Heart right ventricle (tissue), 16 donors: ENCODE measurements at regions not wholly inside any gene's neighbourhood (a gene's known extent, or its start where the extent isn't known, plus 50 kb on each side); places are given as distances from the start of the nearest gene placed in this dataset.

Experiments
- ATAC-seq, 8 donors: fragments of 200-7000 bp; cut with Tn5 transposase; one replicate each; pipeline ENCODE4 v1.9.1; 2020; ENCODE audit warnings: mild to moderate bottlenecking in 8 of 8, moderate library complexity in 8 of 8, moderate number of reproducible peaks in 1 of 8
- DNase-seq, 2 donors: peaks; one replicate each; pipeline ENCODE4 v3.0.0-alpha.2; 2020
- H3K27ac ChIP-seq, 10 donors: fragments of 200-600 bp; sonication (generic) in 2 of 10; one replicate each; pipeline versions ENCODE4 v1.5.0 to v1.8.0; 2020 to 2022; ENCODE audit warnings: mild to moderate bottlenecking in 3 of 10
- H3K27me3 ChIP-seq, 7 donors: fragments of 200-600 bp; one replicate each; pipeline ENCODE4 v1.8.0; 2021 to 2022; ENCODE audit warnings: mild to moderate bottlenecking in 2 of 7
- H3K36me3 ChIP-seq, 9 donors: fragments of 200-600 bp; sonication (generic) in 1 of 9; one replicate each; pipeline versions ENCODE4 v1.5.0 to v1.8.0; 2020 to 2022; ENCODE audit warnings: mild to moderate bottlenecking in 2 of 9
- H3K4me1 ChIP-seq, 9 donors: fragments of 200-600 bp; sonication (generic) in 1 of 9; one replicate each; pipeline versions ENCODE4 v1.5.0 to v1.8.0; 2020 to 2022; ENCODE audit warnings: mild to moderate bottlenecking in 4 of 9
- H3K4me3 ChIP-seq, 10 donors: fragments of 200-600 bp; sonication (generic) in 2 of 10; one replicate each; pipeline versions ENCODE4 v1.5.0 to v1.8.0; 2020 to 2022; ENCODE audit warnings: mild to moderate bottlenecking in 7 of 10, moderate library complexity in 2 of 10
- H3K9me3 ChIP-seq, 11 donors: fragments of 200-600 bp in 10 of 11; sonication (generic) in 2 of 11; one replicate each; pipeline versions ENCODE4 v1.5.0 to v1.8.0; 2013 to 2022; ENCODE audit warnings: mild to moderate bottlenecking in 2 of 11, control low read depth in 1 of 11, moderate library complexity in 1 of 11
- WGBS, 2 donors: extraction: QIAGEN DNeasy Blood & Tissue Kit; methylation state at CpG; one replicate each; pipeline ENCODE4 v1.1.7; 2013; ENCODE audit warnings: inconsistent platforms in 1 of 2; 5-methylcytosine and 5-hydroxymethylcytosine counted together
- intact Hi-C, 10 donors: fragments of 100-400 bp; cut with DNase I; formaldehyde crosslinking; loops; one replicate each; pipeline versions ENCODE4 v1.11.1 to v1.14.2; 2022
- TF ChIP-seq, protein P1 (sequence below), 9 donors: fragments of 200-600 bp; sonication (generic) in 2 of 9; IDR thresholded peaks; one replicate each; pipeline versions ENCODE4 v1.5.0 to v1.8.0; 2021 to 2022; ENCODE audit warnings: antibody characterized with exemption in 9 of 9, mild to moderate bottlenecking in 5 of 9, moderate library complexity in 1 of 9
- donor health status: Arrhythmogenic right ventricular cardiomyopathy.
- donor health status: ischemic (EF 13 %, LVEDD 7.1; RV severe dilation, severe dysfunction).
- donor health status: healthy with polysubstance abuse.
- donor health status: DM: no; HTN: yes; CAD: no.
- donor health status: DM: no; HTN: no; CAD: no.
- donor health status: ischemic (EF 25% LVEDD 6.9; RV normal size, moderate dysfunction).
- donor health status: ischemic (EF 25% LVEDD 5.7; RV mildly dilated, moderate dysfunction).
- donor health status: healthy.
- donor health status: DM: yes; HTN: yes; CAD: no.
- donor health status: Ischemic cardiomyopathy.
- donor health status: ischemic (EF 35%, LVEDD 5.7; RV mildly dilated, moderate dysfunction).
- donor health status: nonischemic (EF 11% LVEDD 7.7; RV severe dilation, severe dysfunction).
- donor health status: DM: yes; HTN: yes; CAD: no.
- donor health status: PGD.
- donor health status: ischemic (EF 29% LVEDD 5.4; RV normal size, mild dysfunction).
- donor health status: nonischemic (EF 23%, LVEDD 6.1; RV moderate dilation, normal function).

DNA sequence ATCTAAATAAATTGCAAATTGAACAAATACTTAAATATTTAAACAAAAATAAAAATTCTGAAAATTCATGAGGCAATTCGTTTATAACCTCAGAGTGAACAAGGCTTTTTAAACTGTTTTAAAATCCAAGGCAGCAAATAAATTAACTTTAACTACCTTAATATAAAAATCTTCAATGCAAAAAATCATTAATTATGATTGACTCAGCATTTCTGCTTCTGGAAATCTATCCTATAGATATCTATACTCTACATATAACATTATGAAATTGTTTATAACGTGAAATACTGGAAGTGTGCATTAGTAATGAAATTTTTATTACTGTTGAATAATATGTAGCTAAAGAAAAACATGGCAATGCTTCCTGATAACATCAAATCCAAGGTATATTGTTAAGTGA lies 92.4 kb downstream of the ADAMTS1 start:
- TF ChIP-seq, protein P1, sequence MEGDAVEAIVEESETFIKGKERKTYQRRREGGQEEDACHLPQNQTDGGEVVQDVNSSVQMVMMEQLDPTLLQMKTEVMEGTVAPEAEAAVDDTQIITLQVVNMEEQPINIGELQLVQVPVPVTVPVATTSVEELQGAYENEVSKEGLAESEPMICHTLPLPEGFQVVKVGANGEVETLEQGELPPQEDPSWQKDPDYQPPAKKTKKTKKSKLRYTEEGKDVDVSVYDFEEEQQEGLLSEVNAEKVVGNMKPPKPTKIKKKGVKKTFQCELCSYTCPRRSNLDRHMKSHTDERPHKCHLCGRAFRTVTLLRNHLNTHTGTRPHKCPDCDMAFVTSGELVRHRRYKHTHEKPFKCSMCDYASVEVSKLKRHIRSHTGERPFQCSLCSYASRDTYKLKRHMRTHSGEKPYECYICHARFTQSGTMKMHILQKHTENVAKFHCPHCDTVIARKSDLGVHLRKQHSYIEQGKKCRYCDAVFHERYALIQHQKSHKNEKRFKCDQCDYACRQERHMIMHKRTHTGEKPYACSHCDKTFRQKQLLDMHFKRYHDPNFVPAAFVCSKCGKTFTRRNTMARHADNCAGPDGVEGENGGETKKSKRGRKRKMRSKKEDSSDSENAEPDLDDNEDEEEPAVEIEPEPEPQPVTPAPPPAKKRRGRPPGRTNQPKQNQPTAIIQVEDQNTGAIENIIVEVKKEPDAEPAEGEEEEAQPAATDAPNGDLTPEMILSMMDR (IDR thresholded peaks at IDR 0.05), result no peak
- H3K4me1 ChIP-seq, result no peaks in the 10 kb centered on the region
- H3K9me3 ChIP-seq, result no peaks in the 10 kb centered on the region
- DNase-seq (no peak), ATAC-seq (no peak)
- no peaks in the 10 kb centered on the region for H3K36me3 ChIP-seq
- no peak overlapping the region for H3K4me3 ChIP-seq
- no peak overlapping the region for H3K27ac ChIP-seq
- intact Hi-C loops, result no loop called here
- no peaks in the 10 kb centered on the region for H3K27me3 ChIP-seq
- WGBS, 2 donors, result 67 to 82% methylated on average over 2 of the region's 2 CpGs

DNA sequence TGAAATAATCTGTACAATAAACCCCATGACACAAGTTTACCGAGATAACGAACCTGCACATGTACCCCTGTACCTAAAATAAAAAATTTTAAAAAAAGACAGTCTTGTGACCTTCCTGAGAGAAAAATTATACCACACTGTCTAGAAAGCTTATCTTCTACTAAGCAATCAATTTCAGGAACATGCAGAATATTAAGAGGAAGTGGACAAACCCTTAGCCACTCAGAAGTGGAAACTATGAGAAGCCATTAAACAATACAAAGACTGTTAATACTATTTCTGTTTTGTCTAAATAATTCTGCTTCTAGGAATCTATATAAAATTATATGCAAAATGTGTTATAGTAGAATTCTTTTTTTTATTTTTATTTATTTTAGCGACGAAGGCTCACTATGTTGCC lies 93.9 kb downstream of the ADAMTS1 start:
- Histone ChIP-seq H3K9me3 (no peaks in the 10 kb centered on the region), H3K27me3 (no peaks in the 10 kb centered on the region), H3K4me3 (no peak overlapping the region), H3K36me3 (no peaks in the 10 kb centered on the region), H3K27ac (no peak overlapping the region), H3K4me1 (no peaks in the 10 kb centered on the region)
- TF ChIP-seq, protein P1 (IDR thresholded peaks at IDR 0.05), result no peak
- 82% methylated on average over 4 of the region's 4 CpGs for WGBS, 2 donors
- DNase-seq, result no peak
- intact Hi-C loops, result no loop called here
- ATAC-seq, result no peak

DNA sequence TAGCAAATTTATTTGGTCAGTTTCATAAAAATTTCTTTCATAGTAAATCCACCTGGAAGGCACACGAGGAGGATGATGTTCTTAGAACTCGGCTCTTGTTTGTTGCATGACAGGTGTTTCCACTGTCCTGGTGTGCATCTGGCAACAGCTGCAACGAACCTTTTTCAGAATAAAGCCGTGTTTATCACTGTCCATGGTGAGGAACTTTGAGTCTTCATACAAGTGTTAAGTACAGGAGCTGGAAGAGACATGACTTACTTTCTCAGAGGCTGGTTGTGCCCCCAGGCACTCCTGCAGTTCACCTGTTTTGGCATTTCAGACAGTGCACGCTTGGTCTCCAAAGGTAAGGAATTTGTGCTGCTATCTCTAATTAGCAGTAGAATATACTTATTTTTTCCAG lies 97.1 kb downstream of the ADAMTS1 start:
- Histone ChIP-seq H3K9me3 (no peaks in the 10 kb centered on the region), H3K27ac (no peak overlapping the region), H3K4me3 (no peak overlapping the region), H3K4me1 (no peaks in the 10 kb centered on the region), H3K36me3 (no peaks in the 10 kb centered on the region), H3K27me3 (no peaks in the 10 kb centered on the region)
- DNase-seq, result no peak
- no peak for ATAC-seq
- TF ChIP-seq, protein P1 (IDR thresholded peaks at IDR 0.05), result no peak
- WGBS, 2 donors, result 75 to 77% methylated on average over 5 of the region's 5 CpGs
- intact Hi-C loops, result no loop called here

DNA sequence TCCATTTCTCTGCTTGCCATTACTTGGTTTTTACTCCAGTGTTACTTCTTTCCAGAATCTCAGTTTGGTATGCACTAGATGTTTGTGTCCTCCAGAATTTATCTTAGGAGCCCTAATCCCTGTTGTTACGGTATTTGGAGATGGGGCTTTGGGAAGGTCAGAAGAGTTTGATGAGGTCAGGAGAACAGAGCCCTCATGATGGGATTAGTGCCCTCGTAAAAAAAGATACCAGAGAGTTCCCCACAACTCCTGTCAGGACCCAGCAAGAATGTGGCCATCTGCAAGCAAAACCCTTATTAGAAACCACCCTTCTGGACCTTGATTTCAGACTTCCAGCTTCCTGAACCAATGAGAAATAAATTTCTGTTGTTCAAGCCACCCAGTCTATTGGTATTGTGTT lies 98.0 kb downstream of the ADAMTS1 start:
- ATAC-seq, result no peak
- H3K36me3 ChIP-seq, result no peaks in the 10 kb centered on the region
- H3K27ac ChIP-seq, result no peak overlapping the region
- TF ChIP-seq, protein P1 (IDR thresholded peaks at IDR 0.05), result no peak
- H3K4me1 ChIP-seq, result no peaks in the 10 kb centered on the region
- 80 to 92% methylated on average over 2 of the region's 2 CpGs for WGBS, 2 donors
- DNase-seq, result no peak
- H3K9me3 ChIP-seq, result no peaks in the 10 kb centered on the region
- no peak overlapping the region for H3K4me3 ChIP-seq
- no peaks in the 10 kb centered on the region for H3K27me3 ChIP-seq
- intact Hi-C loops, result no loop called here

DNA sequence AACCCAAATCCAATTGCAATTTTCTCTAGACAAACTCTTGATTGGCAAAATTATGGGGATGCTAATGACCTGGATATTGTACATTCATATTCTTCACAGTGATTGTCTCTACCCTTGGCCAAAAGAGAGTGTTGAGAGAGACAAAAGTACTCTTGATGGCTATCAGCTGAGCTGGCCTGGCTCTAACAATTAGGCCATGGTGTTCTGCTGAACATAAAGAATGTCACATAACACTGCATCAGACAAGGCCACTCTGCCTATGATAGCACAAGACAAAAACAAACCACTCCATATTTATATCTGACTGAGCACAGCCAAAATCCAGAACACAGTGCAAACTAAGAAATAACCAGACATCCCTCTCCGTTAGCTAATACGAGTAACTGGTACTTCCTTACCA lies 101.7 kb downstream of the ADAMTS1 start:
- TF ChIP-seq, protein P1 (IDR thresholded peaks at IDR 0.05), result no peak

More for the DNA sequence above, 101.7 kb downstream of the ADAMTS1 start:
- Histone ChIP-seq H3K4me1 (no peaks in the 10 kb centered on the region), H3K4me3 (no peak overlapping the region), H3K36me3 (no peaks in the 10 kb centered on the region), H3K27me3 (no peaks in the 10 kb centered on the region), H3K27ac (no peak overlapping the region), H3K9me3 (no peaks in the 10 kb centered on the region)
- intact Hi-C loops, result loop anchor here in 1 of 10 donors (5.0 kb wide), 1 partner anchor 849 kb away; no protein-coding TSS in a partner anchor
- no peak for DNase-seq
- ATAC-seq, result no peak
- WGBS, 2 donors, result 68 to 74% methylated on average over 2 of the region's 2 CpGs
